ENCODE measurements at regions not wholly inside any gene's neighbourhood (a gene's known extent, or its start where the extent isn't known, plus 50 kb on each side); places are given as distances from the start of the nearest gene placed in this dataset.

DNA sequence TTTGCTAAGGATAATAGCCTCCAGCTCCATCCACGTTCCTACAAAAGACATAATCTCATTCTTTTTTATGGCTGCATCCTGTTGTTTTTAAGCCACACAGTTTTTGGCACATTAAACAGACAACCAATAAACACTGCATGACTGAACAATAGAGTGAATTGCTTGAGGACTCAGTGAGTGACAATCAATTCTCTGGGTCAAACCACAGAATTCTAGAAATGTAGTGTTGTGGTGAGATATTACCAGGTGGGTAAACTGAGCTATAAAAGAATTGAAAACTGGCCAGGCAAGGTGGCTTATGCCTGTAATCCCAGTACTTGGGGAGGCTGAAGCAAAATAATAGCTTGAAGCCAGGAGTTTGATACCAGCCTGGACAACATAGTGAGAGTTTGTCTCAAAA is 154.7 kb upstream of the CADPS start:
- H3K4me3 ChIP-seq, result no peak overlapping the region
- intact Hi-C loops (cut with DNase I), result no loop called here
- H3K27ac ChIP-seq, result no peak overlapping the region
- no peaks in the 10 kb centered on the region for H3K27me3 ChIP-seq
- TF ChIP-seq POLR2A (IDR thresholded peaks at IDR 0.05), result no peak
- TF ChIP-seq POLR2AphosphoS5 (IDR thresholded peaks at IDR 0.05), result no peak
- TF ChIP-seq EP300 (IDR thresholded peaks at IDR 0.05), result no peak
- no peaks in the 10 kb centered on the region for H3K36me3 ChIP-seq
- H3K4me1 ChIP-seq, result no peaks in the 10 kb centered on the region
- 61 to 72% methylated on average over 1 of the region's 1 CpG for WGBS, 2 donors
- no peak for DNase-seq
- no peaks in the 10 kb centered on the region for H3K9me3 ChIP-seq

- Histone ChIP-seq H3K36me3 (no peaks in the 10 kb centered on the region), H3K4me3 (no peak overlapping the region), H3K27ac (no peak overlapping the region), H3K27me3 (no peaks in the 10 kb centered on the region), H3K9me3 (no peaks in the 10 kb centered on the region), H3K4me1 (no peaks in the 10 kb centered on the region)
- no peak for DNase-seq
- intact Hi-C loops (cut with DNase I), result no loop called here
- 79 to 81% methylated on average over 6 of the region's 6 CpGs for WGBS, 2 donors
- TF ChIP-seq POLR2AphosphoS5 (IDR thresholded peaks at IDR 0.05) (no peak), POLR2A (IDR thresholded peaks at IDR 0.05) (no peak), EP300 (IDR thresholded peaks at IDR 0.05) (no peak)
- TF ChIP-seq, protein P1, sequence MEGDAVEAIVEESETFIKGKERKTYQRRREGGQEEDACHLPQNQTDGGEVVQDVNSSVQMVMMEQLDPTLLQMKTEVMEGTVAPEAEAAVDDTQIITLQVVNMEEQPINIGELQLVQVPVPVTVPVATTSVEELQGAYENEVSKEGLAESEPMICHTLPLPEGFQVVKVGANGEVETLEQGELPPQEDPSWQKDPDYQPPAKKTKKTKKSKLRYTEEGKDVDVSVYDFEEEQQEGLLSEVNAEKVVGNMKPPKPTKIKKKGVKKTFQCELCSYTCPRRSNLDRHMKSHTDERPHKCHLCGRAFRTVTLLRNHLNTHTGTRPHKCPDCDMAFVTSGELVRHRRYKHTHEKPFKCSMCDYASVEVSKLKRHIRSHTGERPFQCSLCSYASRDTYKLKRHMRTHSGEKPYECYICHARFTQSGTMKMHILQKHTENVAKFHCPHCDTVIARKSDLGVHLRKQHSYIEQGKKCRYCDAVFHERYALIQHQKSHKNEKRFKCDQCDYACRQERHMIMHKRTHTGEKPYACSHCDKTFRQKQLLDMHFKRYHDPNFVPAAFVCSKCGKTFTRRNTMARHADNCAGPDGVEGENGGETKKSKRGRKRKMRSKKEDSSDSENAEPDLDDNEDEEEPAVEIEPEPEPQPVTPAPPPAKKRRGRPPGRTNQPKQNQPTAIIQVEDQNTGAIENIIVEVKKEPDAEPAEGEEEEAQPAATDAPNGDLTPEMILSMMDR (IDR thresholded peaks at IDR 0.05), result no peak
Observed at GRCh38 chr3:63030666-63031065, 155.4 kb upstream of the CADPS start.

GRCh38 chr3:63032881-63033280 is 157.7 kb upstream of the CADPS start:
- intact Hi-C loops (cut with DNase I), result no loop called here
- H3K36me3 ChIP-seq, result no peaks in the 10 kb centered on the region
- H3K4me1 ChIP-seq, result no peaks in the 10 kb centered on the region
- no peak overlapping the region for H3K4me3 ChIP-seq
- no peaks in the 10 kb centered on the region for H3K27me3 ChIP-seq
- H3K27ac ChIP-seq, result no peak overlapping the region
- no peaks in the 10 kb centered on the region for H3K9me3 ChIP-seq
- no peak for TF ChIP-seq POLR2AphosphoS5 (IDR thresholded peaks at IDR 0.05)
- no peak for TF ChIP-seq EP300 (IDR thresholded peaks at IDR 0.05)
- TF ChIP-seq, protein P1 (IDR thresholded peaks at IDR 0.05), result no peak
- TF ChIP-seq POLR2A (IDR thresholded peaks at IDR 0.05), result no peak
- DNase-seq, result no peak

DNA sequence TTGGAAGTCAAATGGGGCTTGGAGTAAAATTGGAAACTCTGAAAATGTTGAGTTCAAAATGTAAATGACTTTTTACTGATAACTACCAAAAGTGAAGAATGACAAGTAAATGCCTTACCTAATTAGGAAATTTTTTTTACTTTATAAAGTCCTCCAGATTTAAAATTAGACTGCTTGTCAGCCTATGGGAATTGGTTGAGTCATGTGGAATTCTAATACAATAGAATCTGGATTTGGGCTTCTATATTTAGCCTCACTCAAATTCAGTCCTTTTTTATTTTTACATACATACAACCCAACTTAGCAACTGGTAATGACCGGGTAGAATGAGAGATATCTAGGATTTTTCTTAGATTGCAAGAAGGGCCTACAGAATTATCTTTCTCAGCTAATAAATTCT is 158.9 kb upstream of the CADPS start:
- no peak overlapping the region for H3K4me3 ChIP-seq
- no peak for TF ChIP-seq EP300 (IDR thresholded peaks at IDR 0.05)
- no peak for TF ChIP-seq POLR2AphosphoS5 (IDR thresholded peaks at IDR 0.05)
- H3K9me3 ChIP-seq, result no peaks in the 10 kb centered on the region
- 91 to 97% methylated on average over 1 of the region's 1 CpG for WGBS, 2 donors
- intact Hi-C loops (cut with DNase I), result no loop called here
- no peak overlapping the region for H3K27ac ChIP-seq
- no peaks in the 10 kb centered on the region for H3K27me3 ChIP-seq
- DNase-seq, result no peak
- no peaks in the 10 kb centered on the region for H3K36me3 ChIP-seq
- H3K4me1 ChIP-seq, result no peaks in the 10 kb centered on the region

- H3K4me1 ChIP-seq, result no peaks in the 10 kb centered on the region
- intact Hi-C loops (cut with DNase I), result no loop called here
- H3K9me3 ChIP-seq, result no peaks in the 10 kb centered on the region
- H3K27ac ChIP-seq, result no peak overlapping the region
- TF ChIP-seq POLR2AphosphoS5 (IDR thresholded peaks at IDR 0.05) (no peak), EP300 (IDR thresholded peaks at IDR 0.05) (no peak), POLR2A (IDR thresholded peaks at IDR 0.05) (no peak)
- TF ChIP-seq, protein P1 (IDR thresholded peaks at IDR 0.05), result no peak
- WGBS, 2 donors, result 80 to 88% methylated on average over 4 of the region's 4 CpGs
- no peaks in the 10 kb centered on the region for H3K27me3 ChIP-seq
- H3K4me3 ChIP-seq, result no peak overlapping the region
- DNase-seq, result no peak
- no peaks in the 10 kb centered on the region for H3K36me3 ChIP-seq
Observed at GRCh38 chr3:63037116-63037515, 161.9 kb upstream of the CADPS start.

GRCh38 chr3:63042833-63043232 is 167.6 kb upstream of the CADPS start:
- 91 to 96% methylated on average over 3 of the region's 3 CpGs for WGBS, 2 donors
- Histone ChIP-seq H3K4me1 (no peaks in the 10 kb centered on the region), H3K27me3 (no peaks in the 10 kb centered on the region), H3K9me3 (no peaks in the 10 kb centered on the region), H3K36me3 (no peaks in the 10 kb centered on the region), H3K4me3 (no peak overlapping the region), H3K27ac (no peak overlapping the region)
- intact Hi-C loops (cut with DNase I), result no loop called here
- DNase-seq, result no peak
- TF ChIP-seq POLR2A (IDR thresholded peaks at IDR 0.05) (no peak), EP300 (IDR thresholded peaks at IDR 0.05) (no peak), POLR2AphosphoS5 (IDR thresholded peaks at IDR 0.05) (no peak)
- TF ChIP-seq, protein P1 (IDR thresholded peaks at IDR 0.05), result no peak

Data from sigmoid colon (tissue), 6 donors.